ENCODE measurements at regions not wholly inside any gene's neighbourhood (a gene's known extent, or its start where the extent isn't known, plus 50 kb on each side); places are given as distances from the start of the nearest gene placed in this dataset.

- TF ChIP-seq CTCF (IDR thresholded peaks at IDR 0.05; ENCODE audit: control insufficient read depth, insufficient read depth, low read depth, low read length, missing control alignments) = no peak
- DNase-seq (ENCODE audit: low read depth) = no peak
- no peak overlapping the region for H3K4me3 ChIP-seq (ENCODE audit: control insufficient read depth, low read depth, low read length)
Observed at GRCh38 chr20:54272901-54273488, 65.1 kb downstream of the PFDN4 start.

- TF ChIP-seq CTCF (IDR thresholded peaks at IDR 0.05; ENCODE audit: control insufficient read depth, insufficient read depth, low read depth, low read length, missing control alignments) = no peak
- no peak overlapping the region for H3K4me3 ChIP-seq (ENCODE audit: control insufficient read depth, low read depth, low read length)
- DNase-seq (ENCODE audit: low read depth) = no peak
Observed at GRCh38 chr20:54275359-54276111, 67.6 kb downstream of the PFDN4 start.

GRCh38 chr20:54276577-54277169 is 68.8 kb downstream of the PFDN4 start:
- TF ChIP-seq CTCF (IDR thresholded peaks at IDR 0.05; ENCODE audit: control insufficient read depth, insufficient read depth, low read depth, low read length, missing control alignments) = no peak
- DNase-seq (ENCODE audit: low read depth) = no peak
- H3K4me3 ChIP-seq (ENCODE audit: control insufficient read depth, low read depth, low read length) = no peak overlapping the region

- no peak for TF ChIP-seq CTCF (IDR thresholded peaks at IDR 0.05; ENCODE audit: control insufficient read depth, insufficient read depth, low read depth, low read length, missing control alignments)
- DNase-seq (ENCODE audit: low read depth) = no peak
- H3K4me3 ChIP-seq (ENCODE audit: control insufficient read depth, low read depth, low read length) = no peak overlapping the region
Observed at GRCh38 chr20:54278262-54278661, 70.4 kb downstream of the PFDN4 start.

- DNase-seq (ENCODE audit: low read depth) = no peak
- H3K4me3 ChIP-seq (ENCODE audit: control insufficient read depth, low read depth, low read length) = no peak overlapping the region
- no peak for TF ChIP-seq CTCF (IDR thresholded peaks at IDR 0.05; ENCODE audit: control insufficient read depth, insufficient read depth, low read depth, low read length, missing control alignments)
Observed at GRCh38 chr20:54282625-54283024, 74.7 kb downstream of the PFDN4 start.

- no peak overlapping the region for H3K4me3 ChIP-seq (ENCODE audit: control insufficient read depth, low read depth, low read length)
- DNase-seq (ENCODE audit: low read depth) = no peak
- no peak for TF ChIP-seq CTCF (IDR thresholded peaks at IDR 0.05; ENCODE audit: control insufficient read depth, insufficient read depth, low read depth, low read length, missing control alignments)
Observed at GRCh38 chr20:54283253-54283652, 75.4 kb downstream of the PFDN4 start.

Data from AG09309 (cell line).